Mesenchymal stem cell (in vitro differentiated cells and primary cell): ENCODE measurements at regions not wholly inside any gene's neighbourhood (a gene's known extent, or its start where the extent isn't known, plus 50 kb on each side); places are given as distances from the start of the nearest gene placed in this dataset.

Experiments used
- DNase-seq: peaks from one replicate; pipeline ENCODE4 v3.0.0-alpha.2; 2013
- H2AFZ ChIP-seq: one replicate; pipeline ENCODE4 v1.6.1; 2013; ENCODE audit warnings: low read depth, mild to moderate bottlenecking, control low read depth, inconsistent platforms, low read length, moderate library complexity
- H2AK5ac ChIP-seq: 2 replicates; pipeline ENCODE4 v1.6.1; 2013; ENCODE audit warnings: low read length, moderate library complexity, mild to moderate bottlenecking, inconsistent platforms; ENCODE audit not compliant: severe bottlenecking
- H2BK120ac ChIP-seq: one replicate; pipeline ENCODE4 v1.6.1; 2013; ENCODE audit warnings: low read depth, mild to moderate bottlenecking, inconsistent platforms, low read length, moderate library complexity
- H2BK12ac ChIP-seq, 2 experiments: one replicate each; pipeline ENCODE4 v1.6.1; 2013; ENCODE audit warnings: inconsistent platforms in 2 of 2, low read length in 2 of 2, mild to moderate bottlenecking in 2 of 2, moderate library complexity in 2 of 2, control low read depth in 1 of 2
- H2BK15ac ChIP-seq: one replicate; pipeline ENCODE4 v1.6.1; 2013; ENCODE audit warnings: mild to moderate bottlenecking, low read depth, inconsistent platforms; ENCODE audit not compliant: poor library complexity, severe bottlenecking
- H2BK5ac ChIP-seq: 2 replicates; pipeline ENCODE4 v1.6.1; 2013; ENCODE audit warnings: low read depth, mild to moderate bottlenecking, low read length, control low read depth, inconsistent platforms; ENCODE audit not compliant: poor library complexity, severe bottlenecking
- H3K14ac ChIP-seq, 2 experiments: one replicate each; pipeline ENCODE4 v1.6.1; 2013; ENCODE audit warnings: inconsistent platforms in 2 of 2, low read length in 2 of 2, control low read depth in 1 of 2, mild to moderate bottlenecking in 1 of 2, moderate library complexity in 1 of 2
- H3K18ac ChIP-seq, 2 experiments: one replicate each; pipeline ENCODE4 v1.6.1; 2013; ENCODE audit warnings: inconsistent platforms in 2 of 2, low read length in 2 of 2, control low read depth in 1 of 2, low read depth in 1 of 2, mild to moderate bottlenecking in 1 of 2
- H3K23ac ChIP-seq, 2 experiments: one replicate each; pipeline ENCODE4 v1.6.1; 2013; ENCODE audit warnings: inconsistent platforms in 2 of 2, low read length in 2 of 2, mild to moderate bottlenecking in 2 of 2, moderate library complexity in 2 of 2, control low read depth in 1 of 2
- H3K27ac ChIP-seq: 2 replicates; pipeline ENCODE4 v1.5.1; 2013; ENCODE audit warnings: mild to moderate bottlenecking, moderate library complexity, low read length, control low read depth, inconsistent platforms; ENCODE audit not compliant: poor library complexity, severe bottlenecking
- H3K27me3 ChIP-seq, 2 experiments: 2 replicates each; pipeline versions ENCODE4 v1.6.1 to v1.7.0; 2013; ENCODE audit warnings: low read length in 2 of 2, mild to moderate bottlenecking in 2 of 2, moderate library complexity in 2 of 2, control low read depth in 1 of 2, inconsistent platforms in 1 of 2; ENCODE audit not compliant: control insufficient read depth in 1 of 2, insufficient read depth in 1 of 2
- H3K36me3 ChIP-seq, 2 experiments: 2 replicates each; pipeline versions ENCODE4 v1.6.1 to v1.7.0; 2013; ENCODE audit warnings: low read length in 2 of 2, control low read depth in 1 of 2, inconsistent platforms in 1 of 2, low read depth in 1 of 2, mild to moderate bottlenecking in 1 of 2; ENCODE audit not compliant: insufficient read depth in 2 of 2, control insufficient read depth in 1 of 2
- H3K4ac ChIP-seq, 2 experiments: one replicate each; pipeline ENCODE4 v1.6.1; 2013; ENCODE audit warnings: inconsistent platforms in 2 of 2, low read length in 2 of 2, mild to moderate bottlenecking in 2 of 2, moderate library complexity in 2 of 2, control low read depth in 1 of 2, low read depth in 1 of 2
- H3K4me1 ChIP-seq: 2 replicates; pipeline ENCODE4 v1.6.1; 2013; ENCODE audit warnings: low read depth, low read length, control low read depth; ENCODE audit not compliant: control insufficient read depth, insufficient read depth
- H3K4me2 ChIP-seq: 2 replicates; pipeline ENCODE4 v1.6.1; 2013; ENCODE audit warnings: low read length, mild to moderate bottlenecking, inconsistent platforms; ENCODE audit not compliant: poor library complexity, severe bottlenecking
- H3K4me3 ChIP-seq, 2 experiments: 2 replicates each; pipeline versions ENCODE4 v1.5.1 to v1.7.0; 2013; ENCODE audit warnings: low read length in 2 of 2, mild to moderate bottlenecking in 2 of 2, control low read depth in 1 of 2, low read depth in 1 of 2; ENCODE audit not compliant: insufficient read depth in 1 of 2
- H3K79me1 ChIP-seq: replicated peaks from 2 replicates; pipeline ENCODE4 v1.6.1; 2013; ENCODE audit warnings: mild to moderate bottlenecking, control low read depth, low read length, inconsistent platforms; ENCODE audit not compliant: poor library complexity, severe bottlenecking
- H3K9ac ChIP-seq: 2 replicates; pipeline ENCODE4 v1.7.0; 2013; ENCODE audit warnings: mild to moderate bottlenecking, low read length, moderate library complexity
- H3K9me3 ChIP-seq: 2 replicates; pipeline ENCODE4 v1.7.0; 2013; ENCODE audit warnings: mild to moderate bottlenecking, low read length; ENCODE audit not compliant: control insufficient read depth
- H4K8ac ChIP-seq: one replicate; pipeline ENCODE4 v1.6.1; 2013; ENCODE audit warnings: inconsistent platforms, mild to moderate bottlenecking, low read length, moderate library complexity
- H4K91ac ChIP-seq: one replicate; pipeline ENCODE4 v1.6.1; 2013; ENCODE audit warnings: mild to moderate bottlenecking, low read length, inconsistent platforms
- WGBS: methylation state at CpG from one replicate; pipeline ENCODE4 v1.1.7; 2013; ENCODE audit warnings: mixed read lengths; 5-methylcytosine and 5-hydroxymethylcytosine counted together

GRCh38 chr4:130210864-130211263 is 1114.9 kb downstream of the C4orf33 start:
- WGBS: no CpG with 5 or more reads among the region's 1 CpG

GRCh38 chr4:130214268-130214667 is 1118.3 kb downstream of the C4orf33 start:
- no peak overlapping the region for H2AFZ ChIP-seq
- WGBS: 47% methylated on average over 2 of the region's 3 CpGs
- DNase-seq: no peak
- no peak overlapping the region for H3K27ac ChIP-seq
- H2BK5ac ChIP-seq: no peak overlapping the region
- H2BK12ac ChIP-seq: no peak overlapping the region
- H3K9ac ChIP-seq: no peak overlapping the region
- H3K4me2 ChIP-seq: no peak overlapping the region
- no peaks in the 10 kb centered on the region for H3K36me3 ChIP-seq
- H4K91ac ChIP-seq: no peak overlapping the region
- H3K9me3 ChIP-seq: no peaks in the 10 kb centered on the region
- H3K23ac ChIP-seq: no peak overlapping the region
- no peaks in the 10 kb centered on the region for H3K27me3 ChIP-seq
- no peak overlapping the region for H2BK15ac ChIP-seq
- H2AK5ac ChIP-seq: no peak overlapping the region
- H3K4me1 ChIP-seq: no peaks in the 10 kb centered on the region
- H3K79me1 ChIP-seq: no peaks in the 10 kb centered on the region
- no peak overlapping the region for H3K18ac ChIP-seq
- H4K8ac ChIP-seq: no peak overlapping the region
- H3K4ac ChIP-seq: no peak overlapping the region
- H2BK120ac ChIP-seq: no peak overlapping the region
- no peak overlapping the region for H3K4me3 ChIP-seq
- no peak overlapping the region for H3K14ac ChIP-seq

More at GRCh38 chr4:130210864-130211263, 1114.9 kb downstream of the C4orf33 start:
- Histone ChIP-seq H3K27ac (no peak overlapping the region), H3K9ac (peak overlapping the region; percentile 65), H4K91ac (no peak overlapping the region), H3K27me3 (no peaks in the 10 kb centered on the region), H2BK120ac (no peak overlapping the region), H2BK12ac (no peak overlapping the region), H3K14ac (no peak overlapping the region), H4K8ac (no peak overlapping the region), H3K23ac (no peak overlapping the region), H2BK15ac (no peak overlapping the region), H2BK5ac (no peak overlapping the region), H3K18ac (no peak overlapping the region), H3K36me3 (no peaks in the 10 kb centered on the region), H2AFZ (no peak overlapping the region), H3K4me1 (no peaks in the 10 kb centered on the region), H3K79me1 (no peaks in the 10 kb centered on the region), H3K9me3 (no peaks in the 10 kb centered on the region), H3K4me2 (no peak overlapping the region), H3K4ac (no peak overlapping the region), H3K4me3 (peak overlapping the region in 1 of 2 experiments; percentile 23), H2AK5ac (no peak overlapping the region)
- peak; percentile 65 for DNase-seq

GRCh38 chr4:130233377-130234047 is 1137.6 kb downstream of the C4orf33 start:
- Histone ChIP-seq H2BK15ac (no peak overlapping the region), H4K8ac (no peak overlapping the region), H3K27me3 (no peaks in the 10 kb centered on the region), H3K4me1 (no peaks in the 10 kb centered on the region), H3K23ac (no peak overlapping the region), H3K4me2 (no peak overlapping the region), H4K91ac (no peak overlapping the region), H2BK5ac (no peak overlapping the region), H3K4me3 (no peak overlapping the region), H3K4ac (no peak overlapping the region), H2BK120ac (no peak overlapping the region), H3K9me3 (no peaks in the 10 kb centered on the region), H3K36me3 (no peaks in the 10 kb centered on the region), H2BK12ac (no peak overlapping the region), H3K18ac (no peak overlapping the region), H3K27ac (no peak overlapping the region), H3K79me1 (no peaks in the 10 kb centered on the region), H2AFZ (no peak overlapping the region), H3K14ac (no peak overlapping the region), H2AK5ac (no peak overlapping the region), H3K9ac (peak overlapping the region; percentile 30)
- WGBS: 71% methylated on average over 1 of the region's 3 CpGs
- DNase-seq: peak; percentile 33

- Histone ChIP-seq H3K23ac (no peak overlapping the region), H2AK5ac (no peak overlapping the region), H2BK5ac (no peak overlapping the region), H3K4ac (no peak overlapping the region), H2AFZ (no peak overlapping the region), H3K9me3 (no peaks in the 10 kb centered on the region), H2BK15ac (no peak overlapping the region), H3K18ac (no peak overlapping the region), H3K4me1 (no peaks in the 10 kb centered on the region), H3K36me3 (no peaks in the 10 kb centered on the region), H3K4me2 (no peak overlapping the region), H3K4me3 (no peak overlapping the region), H3K79me1 (no peaks in the 10 kb centered on the region), H4K8ac (no peak overlapping the region), H3K14ac (no peak overlapping the region), H2BK12ac (no peak overlapping the region), H2BK120ac (no peak overlapping the region), H3K27me3 (no peaks in the 10 kb centered on the region), H3K9ac (no peak overlapping the region), H4K91ac (no peak overlapping the region), H3K27ac (no peak overlapping the region)
- WGBS: no CpG with 5 or more reads among the region's 3 CpGs
- DNase-seq: no peak
These were observed 1142.2 kb downstream of the C4orf33 start for GRCh38 chr4:130238121-130238520.
